IMR-90 (cell line): ENCODE measurements at regions not wholly inside any gene's neighbourhood (a gene's known extent, or its start where the extent isn't known, plus 50 kb on each side); places are given as distances from the start of the nearest gene placed in this dataset.
A peak's percentile ranks its signal among the peaks of the same experiment; 100 is the strongest.

Source experiments
- ATAC-seq: fragments of 200-7000 bp; cut with Tn5 transposase; 2 replicates; pipeline ENCODE4 v1.9.1; 2020; ENCODE audit warnings: low read depth, mild to moderate bottlenecking, moderate library complexity
- BruUV-seq: library from RNA; stranded (reverse); fragments of 400-500 nt; replicated peaks from 2 replicates; lab custom pipeline; 2021; lab: Mats Ljungman, UMichigan
- CTCF ChIA-PET: fragments of 300-600 bp; formaldehyde crosslinking; extraction: SDS; loops from one replicate; lab custom pipeline; 2021; ENCODE audit warnings: antibody characterized with exemption; lab: Yijun Ruan, JAX
- POLR2A ChIA-PET: fragments of 300-600 bp; sonication (Branson Sonifier 250); formaldehyde crosslinking; loops from one replicate; lab custom pipeline; 2022; ENCODE audit warnings: antibody characterized with exemption; ENCODE audit not compliant: unreplicated experiment; lab: Charles Lee
- DNase-seq: peaks from one replicate; pipeline ENCODE4 v3.0.0; 2013
- H2AFZ ChIP-seq: replicated peaks from 2 replicates; pipeline ENCODE3; 2013; ENCODE audit warnings: low read length, mild to moderate bottlenecking; ENCODE audit not compliant: poor library complexity
- H2AK5ac ChIP-seq: 2 replicates; pipeline ENCODE4 v1.6.1; 2013; ENCODE audit warnings: low read depth, low read length, inconsistent platforms
- H2AK9ac ChIP-seq: replicated peaks from 2 replicates; pipeline ENCODE3; 2013; ENCODE audit warnings: mild to moderate bottlenecking, low read depth, low read length, moderate library complexity; ENCODE audit not compliant: poor library complexity
- H2BK120ac ChIP-seq: 2 replicates; pipeline ENCODE4 v1.6.1; 2013; ENCODE audit warnings: low read depth, low read length, inconsistent platforms
- H2BK15ac ChIP-seq: 3 replicates; pipeline ENCODE4 v1.6.1; 2013; ENCODE audit warnings: low read depth, low read length, inconsistent platforms
- H2BK20ac ChIP-seq: 2 replicates; pipeline ENCODE4 v1.6.1; 2013; ENCODE audit warnings: low read depth, mild to moderate bottlenecking, inconsistent platforms, low read length, moderate library complexity
- H2BK5ac ChIP-seq: 2 replicates; pipeline ENCODE4 v1.6.1; 2013; ENCODE audit warnings: mild to moderate bottlenecking, low read depth, low read length, inconsistent platforms; ENCODE audit not compliant: poor library complexity, severe bottlenecking
- H3K14ac ChIP-seq: replicated peaks from 2 replicates; pipeline ENCODE4 v1.6.1; 2013; ENCODE audit warnings: low read depth, low read length, inconsistent platforms
- H3K18ac ChIP-seq: 2 replicates; pipeline ENCODE4 v1.6.1; 2013; ENCODE audit warnings: low read depth, low read length, control low read depth
- H3K23ac ChIP-seq: 2 replicates; pipeline ENCODE4 v1.6.1; 2013; ENCODE audit warnings: low read depth, low read length, inconsistent platforms
- H3K27ac ChIP-seq: 2 replicates; pipeline ENCODE4 v1.5.1; 2013; ENCODE audit warnings: mild to moderate bottlenecking, control low read depth, low read length; ENCODE audit not compliant: insufficient read depth
- H3K27me3 ChIP-seq: 2 replicates; pipeline ENCODE4 v1.6.1; 2013; ENCODE audit warnings: low read length; ENCODE audit not compliant: control insufficient read depth, insufficient read depth
- H3K36me3 ChIP-seq: 2 replicates; pipeline ENCODE4 v1.6.1; 2013; ENCODE audit warnings: low read length, mixed read lengths; ENCODE audit not compliant: control insufficient read depth, insufficient read depth
- H3K4ac ChIP-seq: 2 replicates; pipeline ENCODE4 v1.6.1; 2013; ENCODE audit warnings: low read depth, low read length, inconsistent platforms
- H3K4me1 ChIP-seq: 2 replicates; pipeline ENCODE4 v1.6.1; 2013; ENCODE audit warnings: low read length, mixed read lengths; ENCODE audit not compliant: control insufficient read depth, insufficient read depth
- H3K4me2 ChIP-seq: 2 replicates; pipeline ENCODE4 v1.6.1; 2013; ENCODE audit warnings: low read depth, mild to moderate bottlenecking, control low read depth, low read length, moderate library complexity
- H3K4me3 ChIP-seq: 2 replicates; pipeline ENCODE4 v1.5.1; 2013; ENCODE audit warnings: low read depth, mild to moderate bottlenecking, control low read depth, low read length, moderate library complexity; ENCODE audit not compliant: insufficient read depth
- H3K56ac ChIP-seq: 2 replicates; pipeline ENCODE4 v1.6.1; 2013; ENCODE audit warnings: low read length, inconsistent platforms; ENCODE audit not compliant: insufficient read depth; ENCODE audit errors: extremely low read depth
- H3K79me1 ChIP-seq, 2 experiments: 2 replicates each; pipeline ENCODE4 v1.6.1; 2013; ENCODE audit warnings: low read length in 2 of 2, inconsistent platforms in 1 of 2, low read depth in 1 of 2
- H3K9ac ChIP-seq: 2 replicates; pipeline ENCODE4 v1.6.1; 2013; ENCODE audit warnings: low read depth, low read length, control low read depth
- H3K9me1 ChIP-seq: 2 replicates; pipeline ENCODE4 v1.6.1; 2013; ENCODE audit warnings: low read length, inconsistent platforms; ENCODE audit not compliant: insufficient read depth
- H3K9me3 ChIP-seq: 2 replicates; pipeline ENCODE4 v1.6.1; 2013; ENCODE audit warnings: low read length; ENCODE audit not compliant: control insufficient read depth, insufficient read depth
- H4K20me1 ChIP-seq: 2 replicates; pipeline ENCODE4 v1.6.1; 2013; ENCODE audit warnings: low read length, inconsistent platforms; ENCODE audit not compliant: insufficient read depth
- H4K5ac ChIP-seq: 2 replicates; pipeline ENCODE4 v1.6.1; 2013; ENCODE audit warnings: mild to moderate bottlenecking, low read depth, low read length, control low read depth
- H4K8ac ChIP-seq, 2 experiments: 2 replicates each; pipeline ENCODE4 v1.6.1; 2013; ENCODE audit warnings: low read depth in 2 of 2, low read length in 2 of 2, control low read depth in 1 of 2, inconsistent platforms in 1 of 2
- H4K91ac ChIP-seq: 2 replicates; pipeline ENCODE4 v1.6.1; 2013; ENCODE audit warnings: low read depth, low read length, inconsistent platforms; ENCODE audit not compliant: insufficient read depth
- RCOR1 ChIP-seq: IDR thresholded peaks from 2 replicates; pipeline ENCODE4 v1.6.1; 2012; ENCODE audit warnings: mild to moderate bottlenecking, low read length, improper control_type of control experiment; ENCODE audit not compliant: insufficient replicate concordance
- USF2 ChIP-seq: fragments of 150-350 bp; IDR thresholded peaks from 2 replicates; pipeline ENCODE4 v1.6.1; 2017; ENCODE audit warnings: mild to moderate bottlenecking, antibody characterized with exemption, low read length, low read depth
- WGBS, 2 experiments: methylation state at CpG; one replicate each; pipeline versions ENCODE4 v1.1.5 to v1.1.7; 2013; ENCODE audit warnings: missing lambda C conversion rate in 2 of 2; ENCODE audit not compliant: insufficient read length in 1 of 2; ENCODE audit errors: extremely low coverage in 2 of 2; 5-methylcytosine and 5-hydroxymethylcytosine counted together
- dilution Hi-C: fragments of 300-500 bp; cut with HindIII; formaldehyde crosslinking; loops from one replicate; pipeline ENCODE4 v1.14.3; 2018; ENCODE audit warnings: low sequenced_read_pairs; ENCODE audit not compliant: unreplicated experiment
- in situ Hi-C: fragments of 300-500 bp; cut with MboI; formaldehyde crosslinking; loops from 3 replicates; pipeline ENCODE4 v1.14.3; 2019; ENCODE audit warnings: low sequenced_read_pairs, inconsistent platforms, mixed read lengths
- intact Hi-C: fragments of 100-400 bp; cut with micrococcal nuclease; formaldehyde crosslinking; loops from 2 replicates; pipeline ENCODE4 v1.10.0; 2022

GRCh38 chr9:78692871-78693270, 395.9 kb downstream of the PSAT1 start:
- Histone ChIP-seq H3K79me1 (no peaks in the 10 kb centered on the region), H3K27ac (no peak overlapping the region), H3K9ac (no peak overlapping the region), H2AFZ (peak overlapping the region; percentile 86), H4K91ac (no peak overlapping the region; the same call in 1 of the 2 replicates), H3K9me3 (no peaks in the 10 kb centered on the region), H2BK5ac (peak overlapping the region; percentile 20), H2AK5ac (0 out of 2 replicates have a peak overlapping the region, but pooled peaks have one; percentile 9), H2AK9ac (peak overlapping the region; percentile 69), H3K14ac (peak overlapping the region; percentile 10; the same call in 1 of the 2 replicates), H2BK20ac (peak overlapping the region; percentile 24; the same call in 1 of the 2 replicates), H3K4me1 (no peaks in the 10 kb centered on the region; the same call in 1 of the 2 replicates), H3K9me1 (no peaks in the 10 kb centered on the region), H3K23ac (no peak overlapping the region; the same call in 1 of the 2 replicates), H4K8ac (0 out of 4 replicates have a peak overlapping the region, but pooled peaks of 1 of the 2 experiments have one; percentile 0), H3K36me3 (no peaks in the 10 kb centered on the region), H4K20me1 (no peaks in the 10 kb centered on the region), H4K5ac (no peak overlapping the region), H2BK15ac (no peak overlapping the region; the same call in 2 of the 3 replicates), H3K4me3 (no peak overlapping the region), H3K4ac (peak overlapping the region; percentile 55), H3K4me2 (no peak overlapping the region), H3K27me3 (no peaks in the 10 kb centered on the region), H2BK120ac (peak overlapping the region; percentile 17), H3K56ac (no peak overlapping the region; the same call in 1 of the 2 replicates), H3K18ac (no peak overlapping the region)
- BruUV-seq, result no TSS peak
- ChIA-PET CTCF (no interaction called here), POLR2A (no interaction called here)
- TF ChIP-seq RCOR1 (peak; percentile 33), USF2 (no peak)
- WGBS, 2 experiments, result no CpG with 5 or more reads among the region's 3 CpGs
- dilution Hi-C loops (no loop called here), intact Hi-C loops (no loop called here), in situ Hi-C loops (no loop called here)
- DNase-seq (peak; percentile 60), ATAC-seq (peak; percentile 86)
